WTC11 (cell line): ENCODE measurements at regions not wholly inside any gene's neighbourhood (a gene's known extent, or its start where the extent isn't known, plus 50 kb on each side); places are given as distances from the start of the nearest gene placed in this dataset.

Experiments
- ATAC-seq: fragments of 200-7000 bp; cut with Tn5 transposase; 2 replicates; pipeline ENCODE4 v1.10.0; 2021; ENCODE audit warnings: mild to moderate bottlenecking, moderate library complexity
- CTCF ChIA-PET: fragments of 300-600 bp; sonication (Branson Sonifier 250); formaldehyde crosslinking; loops from one replicate; lab custom pipeline; 2021; ENCODE audit warnings: antibody characterized with exemption; lab: Charles Lee
- POLR2A ChIA-PET: fragments of 350-600 bp; sonication (Branson Sonifier 250); formaldehyde crosslinking; loops from one replicate; lab custom pipeline; 2021; ENCODE audit warnings: antibody characterized with exemption; lab: Charles Lee
- DNase-seq: peaks from one replicate; pipeline ENCODE4 v3.0.0; 2021; ENCODE audit warnings: low spot score
- H3K27ac Mint-ChIP-seq: 2 replicates; pipeline ENCODE4 v1.8.0; 2021; ENCODE audit warnings: mixed read lengths
- H3K27me3 Mint-ChIP-seq: 2 replicates; pipeline ENCODE4 v1.8.0; 2021; ENCODE audit warnings: low read depth, mild to moderate bottlenecking, moderate library complexity, mixed read lengths
- H3K36me3 Mint-ChIP-seq: 2 replicates; pipeline ENCODE4 v1.8.0; 2021; ENCODE audit warnings: mixed read lengths
- H3K4me1 Mint-ChIP-seq: 2 replicates; pipeline ENCODE4 v1.8.0; 2022; ENCODE audit warnings: mixed read lengths
- H3K4me3 Mint-ChIP-seq: 2 replicates; pipeline ENCODE4 v1.8.0; 2021; ENCODE audit warnings: mild to moderate bottlenecking, moderate library complexity, mixed read lengths
- H3K9me3 Mint-ChIP-seq: 2 replicates; pipeline ENCODE4 v1.8.0; 2021; ENCODE audit warnings: mixed read lengths
- ATF1 ChIP-seq: sonication (generic); formaldehyde crosslinking; IDR thresholded peaks from 2 replicates; pipeline ENCODE4 v1.8.1; 2023; ENCODE audit warnings: mild to moderate bottlenecking, moderate library complexity, missing genetic modification reagents
- FOXJ3 ChIP-seq: sonication (generic); formaldehyde crosslinking; IDR thresholded peaks from 2 replicates; pipeline ENCODE4 v1.9.0; 2021; ENCODE audit warnings: missing genetic modification reagents, mild to moderate bottlenecking, borderline replicate concordance
- IRF2 ChIP-seq: sonication (generic); formaldehyde crosslinking; IDR thresholded peaks from 2 replicates; pipeline ENCODE4 v1.8.0; 2022; ENCODE audit warnings: low read depth, missing genetic modification reagents, borderline replicate concordance
- JAZF1 ChIP-seq: fragments of 250-450 bp; sonication (Bioruptor Pico); IDR thresholded peaks from 2 replicates; pipeline ENCODE4 v1.9.0; 2021; ENCODE audit warnings: moderate library complexity, mild to moderate bottlenecking, inconsistent platforms
- KAT7 ChIP-seq: sonication (generic); formaldehyde crosslinking; IDR thresholded peaks from 2 replicates; pipeline ENCODE4 v1.8.1; 2023; ENCODE audit warnings: missing genetic modification reagents, mild to moderate bottlenecking, borderline replicate concordance
- NFATC4 ChIP-seq: fragments of 250-450 bp; sonication (Bioruptor Pico); IDR thresholded peaks from 2 replicates; pipeline ENCODE4 v1.9.0; 2021; ENCODE audit warnings: mild to moderate bottlenecking
- NFE2L1 ChIP-seq: sonication (generic); formaldehyde crosslinking; IDR thresholded peaks from 2 replicates; pipeline ENCODE4 v1.8.1; 2023; ENCODE audit warnings: missing genetic modification reagents
- NR2C2 ChIP-seq: sonication (generic); formaldehyde crosslinking; IDR thresholded peaks from 2 replicates; pipeline ENCODE4 v1.8.0; 2022; ENCODE audit warnings: mild to moderate bottlenecking, missing genetic modification reagents
- NR3C1 ChIP-seq: sonication (generic); formaldehyde crosslinking; conservative IDR thresholded peaks from 2 replicates; pipeline ENCODE4 v1.8.1; 2023; ENCODE audit warnings: low read depth, mild to moderate bottlenecking, missing genetic modification reagents
- ZNF416 ChIP-seq: fragments of 250-450 bp; sonication (Bioruptor Pico); IDR thresholded peaks from 2 replicates; pipeline ENCODE4 v1.9.0; 2021; ENCODE audit warnings: mild to moderate bottlenecking, inconsistent platforms
- TF ChIP-seq, protein P1 (sequence below): sonication (generic); formaldehyde crosslinking; IDR thresholded peaks from 2 replicates; pipeline ENCODE4 v1.8.1; 2022; ENCODE audit warnings: low read depth, mild to moderate bottlenecking, moderate library complexity, missing genetic modification reagents, borderline replicate concordance
- TF ChIP-seq, protein P2 (sequence below): fragments of 250-450 bp; sonication (Bioruptor Pico); IDR thresholded peaks from 2 replicates; pipeline ENCODE4 v1.9.0; 2021; ENCODE audit warnings: mild to moderate bottlenecking
- TF ChIP-seq, protein P3 (sequence below): sonication (generic); formaldehyde crosslinking; IDR thresholded peaks from 2 replicates; pipeline ENCODE4 v1.8.1; 2022; ENCODE audit warnings: mild to moderate bottlenecking, moderate library complexity, missing genetic modification reagents
- TF ChIP-seq, protein P4 (sequence below): fragments of 250-450 bp; sonication (Bioruptor Pico); IDR thresholded peaks from 2 replicates; pipeline ENCODE4 v1.9.0; 2021; ENCODE audit warnings: mild to moderate bottlenecking
- TF ChIP-seq, protein P5 (sequence below): sonication (generic); formaldehyde crosslinking; IDR thresholded peaks from 2 replicates; pipeline ENCODE4 v1.8.0; 2023; ENCODE audit warnings: missing genetic modification reagents, mild to moderate bottlenecking, borderline replicate concordance

DNA sequence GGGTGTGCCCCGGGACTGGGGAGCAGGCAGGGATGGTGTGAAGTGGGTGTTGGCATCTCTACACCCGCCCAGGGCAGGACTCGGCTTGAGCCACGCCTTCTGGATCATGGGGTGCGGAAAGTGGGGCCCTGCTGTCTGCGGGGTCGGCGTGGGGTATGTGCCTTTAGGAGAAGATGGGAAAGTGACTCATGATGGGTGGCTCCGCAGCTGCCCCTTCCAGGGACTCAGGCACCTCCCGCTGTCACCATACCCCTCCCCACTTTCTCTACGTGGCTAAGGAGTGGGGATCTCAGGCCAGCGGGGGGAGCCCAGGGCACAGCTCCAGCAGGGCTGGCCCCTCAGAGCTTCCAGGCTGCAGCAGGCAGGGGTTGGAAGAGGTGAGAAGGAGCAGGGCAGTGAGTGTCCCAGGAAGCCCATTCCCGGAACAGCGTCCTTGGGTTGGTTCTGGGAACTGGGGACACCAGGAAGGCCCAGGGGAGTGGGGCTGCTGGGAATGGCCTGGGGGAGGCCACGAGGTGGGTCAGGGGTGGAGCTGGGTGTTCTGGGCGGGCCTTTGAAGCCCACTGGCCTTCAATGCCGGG lies 102.9 kb upstream of the FGF3 start:
- ATAC-seq (peak; percentile 33; the same call in 1 of the 2 replicates), DNase-seq (peak; percentile 19)
- Mint-ChIP-seq H3K4me1 (0 out of 2 replicates have a peak, but pooled peaks cover 3% of the 10 kb centered on the region), H3K27me3 (peaks cover 16% of the 10 kb centered on the region), H3K9me3 (no peaks in the 10 kb centered on the region), H3K36me3 (no peaks in the 10 kb centered on the region), H3K27ac (no peak overlapping the region), H3K4me3 (no peak overlapping the region)
- TF ChIP-seq FOXJ3 (CRISPR knock-in tag) (no peak), ZNF416 (CRISPR knock-in tag) (no peak), KAT7 (CRISPR knock-in tag) (no peak), ATF1 (no peak), NFATC4 (CRISPR knock-in tag) (no peak), NR2C2 (CRISPR knock-in tag) (no peak), NR3C1 (CRISPR knock-in tag) (no peak), NFE2L1 (CRISPR knock-in tag) (no peak)
- TF ChIP-seq, protein P1, sequence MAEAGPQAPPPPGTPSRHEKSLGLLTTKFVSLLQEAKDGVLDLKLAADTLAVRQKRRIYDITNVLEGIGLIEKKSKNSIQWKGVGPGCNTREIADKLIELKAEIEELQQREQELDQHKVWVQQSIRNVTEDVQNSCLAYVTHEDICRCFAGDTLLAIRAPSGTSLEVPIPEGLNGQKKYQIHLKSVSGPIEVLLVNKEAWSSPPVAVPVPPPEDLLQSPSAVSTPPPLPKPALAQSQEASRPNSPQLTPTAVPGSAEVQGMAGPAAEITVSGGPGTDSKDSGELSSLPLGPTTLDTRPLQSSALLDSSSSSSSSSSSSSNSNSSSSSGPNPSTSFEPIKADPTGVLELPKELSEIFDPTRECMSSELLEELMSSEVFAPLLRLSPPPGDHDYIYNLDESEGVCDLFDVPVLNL: no peak
- TF ChIP-seq, protein P2, sequence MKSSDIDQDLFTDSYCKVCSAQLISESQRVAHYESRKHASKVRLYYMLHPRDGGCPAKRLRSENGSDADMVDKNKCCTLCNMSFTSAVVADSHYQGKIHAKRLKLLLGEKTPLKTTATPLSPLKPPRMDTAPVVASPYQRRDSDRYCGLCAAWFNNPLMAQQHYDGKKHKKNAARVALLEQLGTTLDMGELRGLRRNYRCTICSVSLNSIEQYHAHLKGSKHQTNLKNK: no peak
- TF ChIP-seq, protein P3, sequence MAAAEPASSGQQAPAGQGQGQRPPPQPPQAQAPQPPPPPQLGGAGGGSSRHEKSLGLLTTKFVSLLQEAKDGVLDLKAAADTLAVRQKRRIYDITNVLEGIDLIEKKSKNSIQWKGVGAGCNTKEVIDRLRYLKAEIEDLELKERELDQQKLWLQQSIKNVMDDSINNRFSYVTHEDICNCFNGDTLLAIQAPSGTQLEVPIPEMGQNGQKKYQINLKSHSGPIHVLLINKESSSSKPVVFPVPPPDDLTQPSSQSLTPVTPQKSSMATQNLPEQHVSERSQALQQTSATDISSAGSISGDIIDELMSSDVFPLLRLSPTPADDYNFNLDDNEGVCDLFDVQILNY (CRISPR knock-in tag): no peak
- ChIA-PET POLR2A (interaction anchor here (0.6 kb wide), 1 partner anchor 354 kb away, joined by 3 read pairs; no protein-coding TSS in a partner anchor), CTCF (interaction anchor here (0.9 to 2.2 kb wide), 13 partner anchors 9 to 274 kb away, joined by 3 to 8 read pairs (median 4); no protein-coding TSS in a partner anchor)

DNA sequence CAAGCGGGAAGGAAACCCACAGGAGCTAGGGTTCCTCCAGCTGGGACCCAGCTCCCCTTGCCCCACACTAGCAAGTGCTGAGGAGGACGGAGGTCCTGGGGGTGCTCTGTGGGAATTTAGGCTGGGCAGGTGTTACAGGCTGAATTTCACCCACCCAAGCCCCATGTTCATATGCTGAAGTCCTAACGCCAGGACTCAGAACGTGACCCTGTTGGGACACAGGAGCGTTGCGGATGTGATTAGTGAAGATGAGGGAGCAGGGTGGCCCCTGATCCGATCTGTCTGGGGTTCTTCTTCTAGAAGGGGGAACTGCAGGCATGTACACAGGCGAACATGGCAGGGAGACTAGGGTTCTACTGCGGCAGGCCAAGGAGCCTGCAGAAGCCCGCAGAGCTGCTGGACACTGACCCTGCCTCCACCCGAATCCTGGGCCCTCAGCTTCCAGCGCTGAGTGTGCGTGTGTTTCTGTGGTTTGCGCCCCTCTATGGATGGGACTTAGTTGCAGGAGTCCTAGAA lies 103.4 kb upstream of the FGF3 start:
- no peaks in the 10 kb centered on the region for H3K36me3 Mint-ChIP-seq
- peaks cover 10% of the 10 kb centered on the region for H3K27me3 Mint-ChIP-seq
- TF ChIP-seq, protein P4, sequence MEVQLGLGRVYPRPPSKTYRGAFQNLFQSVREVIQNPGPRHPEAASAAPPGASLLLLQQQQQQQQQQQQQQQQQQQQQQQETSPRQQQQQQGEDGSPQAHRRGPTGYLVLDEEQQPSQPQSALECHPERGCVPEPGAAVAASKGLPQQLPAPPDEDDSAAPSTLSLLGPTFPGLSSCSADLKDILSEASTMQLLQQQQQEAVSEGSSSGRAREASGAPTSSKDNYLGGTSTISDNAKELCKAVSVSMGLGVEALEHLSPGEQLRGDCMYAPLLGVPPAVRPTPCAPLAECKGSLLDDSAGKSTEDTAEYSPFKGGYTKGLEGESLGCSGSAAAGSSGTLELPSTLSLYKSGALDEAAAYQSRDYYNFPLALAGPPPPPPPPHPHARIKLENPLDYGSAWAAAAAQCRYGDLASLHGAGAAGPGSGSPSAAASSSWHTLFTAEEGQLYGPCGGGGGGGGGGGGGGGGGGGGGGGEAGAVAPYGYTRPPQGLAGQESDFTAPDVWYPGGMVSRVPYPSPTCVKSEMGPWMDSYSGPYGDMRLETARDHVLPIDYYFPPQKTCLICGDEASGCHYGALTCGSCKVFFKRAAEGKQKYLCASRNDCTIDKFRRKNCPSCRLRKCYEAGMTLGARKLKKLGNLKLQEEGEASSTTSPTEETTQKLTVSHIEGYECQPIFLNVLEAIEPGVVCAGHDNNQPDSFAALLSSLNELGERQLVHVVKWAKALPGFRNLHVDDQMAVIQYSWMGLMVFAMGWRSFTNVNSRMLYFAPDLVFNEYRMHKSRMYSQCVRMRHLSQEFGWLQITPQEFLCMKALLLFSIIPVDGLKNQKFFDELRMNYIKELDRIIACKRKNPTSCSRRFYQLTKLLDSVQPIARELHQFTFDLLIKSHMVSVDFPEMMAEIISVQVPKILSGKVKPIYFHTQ (CRISPR knock-in tag): no peak
- TF ChIP-seq JAZF1 (CRISPR knock-in tag) (no peak), IRF2 (CRISPR knock-in tag) (no peak)
- TF ChIP-seq, protein P5, sequence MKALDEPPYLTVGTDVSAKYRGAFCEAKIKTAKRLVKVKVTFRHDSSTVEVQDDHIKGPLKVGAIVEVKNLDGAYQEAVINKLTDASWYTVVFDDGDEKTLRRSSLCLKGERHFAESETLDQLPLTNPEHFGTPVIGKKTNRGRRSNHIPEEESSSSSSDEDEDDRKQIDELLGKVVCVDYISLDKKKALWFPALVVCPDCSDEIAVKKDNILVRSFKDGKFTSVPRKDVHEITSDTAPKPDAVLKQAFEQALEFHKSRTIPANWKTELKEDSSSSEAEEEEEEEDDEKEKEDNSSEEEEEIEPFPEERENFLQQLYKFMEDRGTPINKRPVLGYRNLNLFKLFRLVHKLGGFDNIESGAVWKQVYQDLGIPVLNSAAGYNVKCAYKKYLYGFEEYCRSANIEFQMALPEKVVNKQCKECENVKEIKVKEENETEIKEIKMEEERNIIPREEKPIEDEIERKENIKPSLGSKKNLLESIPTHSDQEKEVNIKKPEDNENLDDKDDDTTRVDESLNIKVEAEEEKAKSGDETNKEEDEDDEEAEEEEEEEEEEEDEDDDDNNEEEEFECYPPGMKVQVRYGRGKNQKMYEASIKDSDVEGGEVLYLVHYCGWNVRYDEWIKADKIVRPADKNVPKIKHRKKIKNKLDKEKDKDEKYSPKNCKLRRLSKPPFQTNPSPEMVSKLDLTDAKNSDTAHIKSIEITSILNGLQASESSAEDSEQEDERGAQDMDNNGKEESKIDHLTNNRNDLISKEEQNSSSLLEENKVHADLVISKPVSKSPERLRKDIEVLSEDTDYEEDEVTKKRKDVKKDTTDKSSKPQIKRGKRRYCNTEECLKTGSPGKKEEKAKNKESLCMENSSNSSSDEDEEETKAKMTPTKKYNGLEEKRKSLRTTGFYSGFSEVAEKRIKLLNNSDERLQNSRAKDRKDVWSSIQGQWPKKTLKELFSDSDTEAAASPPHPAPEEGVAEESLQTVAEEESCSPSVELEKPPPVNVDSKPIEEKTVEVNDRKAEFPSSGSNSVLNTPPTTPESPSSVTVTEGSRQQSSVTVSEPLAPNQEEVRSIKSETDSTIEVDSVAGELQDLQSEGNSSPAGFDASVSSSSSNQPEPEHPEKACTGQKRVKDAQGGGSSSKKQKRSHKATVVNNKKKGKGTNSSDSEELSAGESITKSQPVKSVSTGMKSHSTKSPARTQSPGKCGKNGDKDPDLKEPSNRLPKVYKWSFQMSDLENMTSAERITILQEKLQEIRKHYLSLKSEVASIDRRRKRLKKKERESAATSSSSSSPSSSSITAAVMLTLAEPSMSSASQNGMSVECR (CRISPR knock-in tag): no peak
- H3K9me3 Mint-ChIP-seq: no peaks in the 10 kb centered on the region
- 0 out of 2 replicates have a peak, but pooled peaks cover 3% of the 10 kb centered on the region for H3K4me1 Mint-ChIP-seq
- H3K27ac Mint-ChIP-seq: no peak overlapping the region
- ATAC-seq (no peak), DNase-seq (no peak)
- POLR2A ChIA-PET: no interaction called here
- CTCF ChIA-PET: interaction anchor here (0.9 to 2.2 kb wide), 12 partner anchors 9 to 273 kb away, joined by 3 to 8 read pairs (median 4); no protein-coding TSS in a partner anchor
- no peak overlapping the region for H3K4me3 Mint-ChIP-seq
